Naive B cell (primary cell): ENCODE measurements at regions not wholly inside any gene's neighbourhood (a gene's known extent, or its start where the extent isn't known, plus 50 kb on each side); places are given as distances from the start of the nearest gene placed in this dataset.
"Not testable (repeated sequence)": the region's sequence is repeated elsewhere in the genome, so short reads cannot be mapped to it uniquely, and the experiment has no call there.

Experiments used
- ATAC-seq, 2 donors: fragments of 150-1000 bp; cut with Tn5 transposase; 2 replicates each; pipeline ENCODE4 v1.10.0; 2021; ENCODE audit warnings: low read depth in 2 of 2, mild to moderate bottlenecking in 2 of 2, moderate library complexity in 2 of 2
- DNase-seq: peaks from one replicate; pipeline ENCODE4 v3.0.0; 2022
- H3K27ac Mint-ChIP-seq, 6 donors: one replicate each; pipeline ENCODE4 v1.8.0; 2020 to 2022; ENCODE audit warnings: mild to moderate bottlenecking in 6 of 6, mixed read lengths in 6 of 6, moderate library complexity in 5 of 6, inconsistent platforms in 2 of 6
- H3K27me3 Mint-ChIP-seq, 3 donors: one replicate each; pipeline ENCODE4 v1.8.0; 2021 to 2022; ENCODE audit warnings: mixed read lengths in 3 of 3, mild to moderate bottlenecking in 1 of 3
- H3K36me3 Mint-ChIP-seq, 2 donors: one replicate each; pipeline ENCODE4 v1.8.0; 2020 to 2022; ENCODE audit warnings: mixed read lengths in 2 of 2, inconsistent platforms in 1 of 2, mild to moderate bottlenecking in 1 of 2
- H3K4me1 Mint-ChIP-seq, 3 donors: one replicate each; pipeline ENCODE4 v1.8.0; 2020 to 2022; ENCODE audit warnings: mixed read lengths in 3 of 3, inconsistent platforms in 1 of 3, mild to moderate bottlenecking in 1 of 3, moderate library complexity in 1 of 3
- H3K4me3 Mint-ChIP-seq, 8 donors: one replicate each; pipeline ENCODE4 v1.8.0; 2020 to 2022; ENCODE audit warnings: mild to moderate bottlenecking in 8 of 8, mixed read lengths in 8 of 8, moderate library complexity in 8 of 8, inconsistent platforms in 2 of 8
- H3K9me3 Mint-ChIP-seq, 7 donors: one replicate each; pipeline ENCODE4 v1.8.0; 2020 to 2022; ENCODE audit warnings: mixed read lengths in 7 of 7, mild to moderate bottlenecking in 5 of 7, inconsistent platforms in 2 of 7, moderate library complexity in 1 of 7

GRCh38 chr12:25395227-25395626, 144.5 kb upstream of the KRAS start:
- Mint-ChIP-seq H3K27me3 (peaks cover 0 to 7% (median 0%) of the 10 kb centered on the region in 3 donors), H3K4me3 (no peak overlapping the region), H3K4me1 (peaks cover 6 to 9% (median 8%) of the 10 kb centered on the region in 3 donors), H3K9me3 (peaks cover 0 to 3% (median 0%) of the 10 kb centered on the region in 7 donors), H3K36me3 (no peaks in the 10 kb centered on the region), H3K27ac (no peak overlapping the region)
- ATAC-seq (no peak), DNase-seq (no peak)

- H3K9me3 Mint-ChIP-seq, H3K36me3 Mint-ChIP-seq, H3K27ac Mint-ChIP-seq, H3K27me3 Mint-ChIP-seq, ATAC-seq, H3K4me1 Mint-ChIP-seq, H3K4me3 Mint-ChIP-seq, DNase-seq: not testable (repeated sequence)
These were observed 144.0 kb upstream of the KRAS start for GRCh38 chr12:25394775-25395174.

GRCh38 chr12:25394025-25394424, 143.3 kb upstream of the KRAS start:
- Mint-ChIP-seq H3K27ac (peak overlapping the region in 2 of 6 donors; percentile 11 to 21), H3K36me3 (no peaks in the 10 kb centered on the region), H3K9me3 (no peaks in the 10 kb centered on the region), H3K4me3 (no peak overlapping the region), H3K27me3 (no peaks in the 10 kb centered on the region), H3K4me1 (peaks cover 6 to 9% (median 8%) of the 10 kb centered on the region in 3 donors)
- no peak for DNase-seq
- ATAC-seq: no peak

- H3K4me3 Mint-ChIP-seq, H3K9me3 Mint-ChIP-seq, H3K36me3 Mint-ChIP-seq, H3K27ac Mint-ChIP-seq, ATAC-seq, DNase-seq, H3K27me3 Mint-ChIP-seq: not testable (repeated sequence)
- peaks cover 14 to 21% (median 16%) of the 10 kb centered on the region in 3 donors for H3K4me1 Mint-ChIP-seq
These were observed 140.6 kb upstream of the KRAS start for GRCh38 chr12:25391346-25391745.

- Mint-ChIP-seq H3K4me1 (peaks cover 15 to 29% (median 28%) of the 10 kb centered on the region in 3 donors), H3K36me3 (no peaks in the 10 kb centered on the region), H3K27ac (peak overlapping the region in 3 of 6 donors; percentile 28 to 99 (median 32)), H3K9me3 (peaks cover 0 to 4% (median 0%) of the 10 kb centered on the region in 7 donors), H3K27me3 (peaks cover 0 to 5% (median 0%) of the 10 kb centered on the region in 3 donors), H3K4me3 (peak overlapping the region in 2 of 8 donors; percentile 36 to 93)
- ATAC-seq: no peak
- DNase-seq: no peak
These were observed 137.5 kb upstream of the KRAS start for GRCh38 chr12:25388183-25388582.

- ATAC-seq: no peak
- H3K4me3 Mint-ChIP-seq: peak overlapping the region in 7 of 8 donors; percentile 57 to 98 (median 93)
- H3K36me3 Mint-ChIP-seq: no peaks in the 10 kb centered on the region
- peaks cover 0 to 4% (median 0%) of the 10 kb centered on the region in 7 donors for H3K9me3 Mint-ChIP-seq
- no peak for DNase-seq
- peaks cover 20 to 33% (median 33%) of the 10 kb centered on the region in 3 donors for H3K4me1 Mint-ChIP-seq
- H3K27ac Mint-ChIP-seq: peak overlapping the region; percentile 28 to 100 (median 86)
- peaks cover 0 to 5% (median 0%) of the 10 kb centered on the region in 3 donors for H3K27me3 Mint-ChIP-seq
These were observed 137.0 kb upstream of the KRAS start for GRCh38 chr12:25387732-25388050.

- DNase-seq (peak; percentile 81), ATAC-seq (peak in 1 of 2 donors; percentile 10)
- Mint-ChIP-seq H3K9me3 (peaks cover 0 to 4% (median 0%) of the 10 kb centered on the region in 7 donors), H3K4me3 (peak overlapping the region; percentile 92 to 98 (median 96)), H3K27me3 (peaks cover 0 to 5% (median 0%) of the 10 kb centered on the region in 3 donors), H3K27ac (peak overlapping the region; percentile 99 to 100 (median 100)), H3K36me3 (no peaks in the 10 kb centered on the region), H3K4me1 (peaks cover 25 to 40% (median 39%) of the 10 kb centered on the region in 3 donors)
These were observed 136.4 kb upstream of the KRAS start for GRCh38 chr12:25386831-25387731.

GRCh38 chr12:25384893-25385248, 134.1 kb upstream of the KRAS start:
- peak overlapping the region; percentile 99 to 100 (median 100) for H3K27ac Mint-ChIP-seq
- peaks cover 25 to 42% (median 39%) of the 10 kb centered on the region in 3 donors for H3K4me1 Mint-ChIP-seq
- no peaks in the 10 kb centered on the region for H3K36me3 Mint-ChIP-seq

GRCh38 chr12:25384038-25384892, 133.5 kb upstream of the KRAS start:
- peaks cover 25 to 42% (median 39%) of the 10 kb centered on the region in 3 donors for H3K4me1 Mint-ChIP-seq
- H3K27ac Mint-ChIP-seq: peak overlapping the region; percentile 99 to 100 (median 100)
- peaks cover 0 to 4% (median 0%) of the 10 kb centered on the region in 7 donors for H3K9me3 Mint-ChIP-seq
- ATAC-seq (no peak), DNase-seq (no peak)
- H3K36me3 Mint-ChIP-seq: no peaks in the 10 kb centered on the region
- H3K4me3 Mint-ChIP-seq: peak overlapping the region; percentile 15 to 98 (median 96)
- peaks cover 0 to 5% (median 0%) of the 10 kb centered on the region in 3 donors for H3K27me3 Mint-ChIP-seq

More at GRCh38 chr12:25384893-25385248, 134.1 kb upstream of the KRAS start:
- H3K27me3 Mint-ChIP-seq: peaks cover 0 to 5% (median 0%) of the 10 kb centered on the region in 3 donors
- H3K4me3 Mint-ChIP-seq: peak overlapping the region; percentile 92 to 98 (median 96)
- no peak for ATAC-seq
- no peak for DNase-seq
- peaks cover 0 to 4% (median 0%) of the 10 kb centered on the region in 7 donors for H3K9me3 Mint-ChIP-seq

GRCh38 chr12:25382311-25383106, 131.8 kb upstream of the KRAS start:
- Mint-ChIP-seq H3K4me3 (peak overlapping the region in 3 of 8 donors; percentile 12 to 93 (median 51)), H3K27ac (peak overlapping the region; percentile 8 to 99 (median 76)), H3K36me3 (no peaks in the 10 kb centered on the region), H3K9me3 (peaks cover 0 to 4% (median 0%) of the 10 kb centered on the region in 7 donors), H3K4me1 (peaks cover 25 to 41% (median 39%) of the 10 kb centered on the region in 3 donors), H3K27me3 (peaks cover 0 to 5% (median 0%) of the 10 kb centered on the region in 3 donors)
- no peak for ATAC-seq
- DNase-seq: no peak

- no peak overlapping the region for H3K4me3 Mint-ChIP-seq
- no peaks in the 10 kb centered on the region for H3K36me3 Mint-ChIP-seq
- DNase-seq (no peak), ATAC-seq (no peak)
- no peaks in the 10 kb centered on the region for H3K9me3 Mint-ChIP-seq
- H3K4me1 Mint-ChIP-seq: peaks cover 5 to 8% (median 5%) of the 10 kb centered on the region in 3 donors
- H3K27ac Mint-ChIP-seq: peak overlapping the region in 2 of 6 donors; percentile 2 to 16
- H3K27me3 Mint-ChIP-seq: no peaks in the 10 kb centered on the region
These were observed 126.9 kb upstream of the KRAS start for GRCh38 chr12:25377469-25378177.

GRCh38 chr12:25376985-25377384, 126.3 kb upstream of the KRAS start:
- Mint-ChIP-seq H3K9me3 (no peaks in the 10 kb centered on the region), H3K27me3 (no peaks in the 10 kb centered on the region), H3K4me1 (peaks cover 0 to 1% (median 0%) of the 10 kb centered on the region in 3 donors), H3K27ac (no peak overlapping the region), H3K4me3 (no peak overlapping the region), H3K36me3 (no peaks in the 10 kb centered on the region)
- ATAC-seq (no peak), DNase-seq (no peak)
